ENCODE measurements at regions not wholly inside any gene's neighbourhood (a gene's known extent, or its start where the extent isn't known, plus 50 kb on each side); places are given as distances from the start of the nearest gene placed in this dataset.
"Not testable (repeated sequence)": the region's sequence is repeated elsewhere in the genome, so short reads cannot be mapped to it uniquely, and the experiment has no call there.

DNA sequence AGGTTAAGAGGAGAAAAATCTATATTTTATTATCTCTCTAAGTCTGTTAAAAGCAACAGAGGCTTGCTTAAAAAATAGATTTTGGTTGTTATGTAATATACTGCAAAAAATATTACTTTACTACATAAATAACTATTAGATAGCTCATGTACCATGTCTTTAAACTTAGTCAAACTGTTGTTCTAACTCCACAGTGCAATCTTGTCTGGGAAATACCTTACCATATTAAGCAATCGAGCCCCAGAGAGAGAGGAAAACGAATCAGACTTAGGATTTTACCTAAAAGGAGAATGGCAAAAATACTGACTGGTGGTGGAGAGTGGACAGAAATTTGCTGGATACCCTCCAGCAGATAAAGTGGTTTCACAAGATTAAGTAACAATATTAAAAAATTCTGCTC, 647.0 kb downstream of the CDY1 start:
- H3K4me3 ChIP-seq; intact Hi-C loops (cut with micrococcal nuclease; ENCODE audit: unreplicated experiment); DNase-seq; CTCF ChIA-PET; H3K27me3 ChIP-seq (ENCODE audit: insufficient read depth, low read depth); H3K4me1 ChIP-seq (replicated peaks; ENCODE audit: insufficient read depth); H3K9me3 ChIP-seq (ENCODE audit: insufficient read depth, low read depth); H2AFZ ChIP-seq; H3K36me3 ChIP-seq (ENCODE audit: low read depth); H3K9me2 ChIP-seq (ENCODE audit: insufficient read depth); H4K20me1 ChIP-seq (ENCODE audit: insufficient read depth); H3F3A ChIP-seq (ENCODE audit: insufficient read depth, low read depth); POLR2A ChIA-PET (ENCODE audit: unreplicated experiment); H3K79me2 ChIP-seq (ENCODE audit: low read depth); H3K27ac ChIP-seq; H3K4me2 ChIP-seq; BruUV-seq (replicated peaks): not testable (repeated sequence)

DNA sequence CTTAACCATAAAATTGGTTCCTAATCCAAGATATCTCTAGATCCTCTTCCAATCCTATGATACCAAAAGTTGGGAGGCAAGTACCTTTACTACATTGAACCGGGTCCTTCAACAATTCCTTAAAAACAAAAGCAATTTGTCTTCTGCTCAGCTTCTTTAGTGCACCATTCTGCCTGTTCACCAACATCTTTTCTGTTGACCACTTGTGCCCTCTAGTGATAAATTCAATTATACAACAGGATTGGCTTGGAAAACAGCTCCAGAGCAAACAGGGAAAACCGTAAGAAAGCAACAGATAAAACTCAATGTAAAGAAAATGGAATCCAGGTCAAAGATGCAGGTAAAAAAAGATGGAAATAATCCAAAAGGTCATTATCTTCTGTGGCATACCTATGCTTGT, 651.2 kb downstream of the CDY1 start:
- CTCF ChIA-PET; BruUV-seq (replicated peaks); POLR2A ChIA-PET (ENCODE audit: unreplicated experiment): not testable (repeated sequence)

GRCh38 chrY:26306046-26306445, 684.1 kb downstream of the CDY1 start:
- H3K79me2 ChIP-seq (ENCODE audit: low read depth); H3K4me2 ChIP-seq; H3K27ac ChIP-seq; H3K27me3 ChIP-seq (ENCODE audit: insufficient read depth, low read depth); H2AFZ ChIP-seq; H3F3A ChIP-seq (ENCODE audit: insufficient read depth, low read depth); BruUV-seq (replicated peaks); H3K9me3 ChIP-seq (ENCODE audit: insufficient read depth, low read depth); intact Hi-C loops (cut with micrococcal nuclease; ENCODE audit: unreplicated experiment); H3K4me1 ChIP-seq (replicated peaks; ENCODE audit: insufficient read depth); H3K9me2 ChIP-seq (ENCODE audit: insufficient read depth); H3K36me3 ChIP-seq (ENCODE audit: low read depth); POLR2A ChIA-PET (ENCODE audit: unreplicated experiment); CTCF ChIA-PET; H4K20me1 ChIP-seq (ENCODE audit: insufficient read depth); DNase-seq; H3K4me3 ChIP-seq: not testable (repeated sequence)

More for the DNA sequence above, 651.2 kb downstream of the CDY1 start:
- H3K4me3 ChIP-seq; H3F3A ChIP-seq (ENCODE audit: insufficient read depth, low read depth); H3K27me3 ChIP-seq (ENCODE audit: insufficient read depth, low read depth); H3K4me1 ChIP-seq (replicated peaks; ENCODE audit: insufficient read depth); H3K27ac ChIP-seq; H4K20me1 ChIP-seq (ENCODE audit: insufficient read depth); H3K4me2 ChIP-seq; DNase-seq; H2AFZ ChIP-seq; H3K9me3 ChIP-seq (ENCODE audit: insufficient read depth, low read depth); H3K36me3 ChIP-seq (ENCODE audit: low read depth); H3K79me2 ChIP-seq (ENCODE audit: low read depth); H3K9me2 ChIP-seq (ENCODE audit: insufficient read depth); intact Hi-C loops (cut with micrococcal nuclease; ENCODE audit: unreplicated experiment): not testable (repeated sequence)

GRCh38 chrY:26306630-26307385, 684.9 kb downstream of the CDY1 start:
- POLR2A ChIA-PET (ENCODE audit: unreplicated experiment); H3K4me1 ChIP-seq (replicated peaks; ENCODE audit: insufficient read depth); intact Hi-C loops (cut with micrococcal nuclease; ENCODE audit: unreplicated experiment); H3K36me3 ChIP-seq (ENCODE audit: low read depth); H4K20me1 ChIP-seq (ENCODE audit: insufficient read depth); H2AFZ ChIP-seq; H3K27me3 ChIP-seq (ENCODE audit: insufficient read depth, low read depth); DNase-seq; H3K4me3 ChIP-seq; H3K79me2 ChIP-seq (ENCODE audit: low read depth); H3K9me2 ChIP-seq (ENCODE audit: insufficient read depth); H3K27ac ChIP-seq; H3K4me2 ChIP-seq; H3F3A ChIP-seq (ENCODE audit: insufficient read depth, low read depth); CTCF ChIA-PET; BruUV-seq (replicated peaks); H3K9me3 ChIP-seq (ENCODE audit: insufficient read depth, low read depth): not testable (repeated sequence)

GRCh38 chrY:26308308-26308707, 686.4 kb downstream of the CDY1 start:
- intact Hi-C loops (cut with micrococcal nuclease; ENCODE audit: unreplicated experiment); BruUV-seq (replicated peaks); POLR2A ChIA-PET (ENCODE audit: unreplicated experiment): not testable (repeated sequence)

GRCh38 chrY:26315065-26315464, 693.1 kb downstream of the CDY1 start:
- H2AFZ ChIP-seq; POLR2A ChIA-PET (ENCODE audit: unreplicated experiment); H3K9me2 ChIP-seq (ENCODE audit: insufficient read depth); CTCF ChIA-PET; H4K20me1 ChIP-seq (ENCODE audit: insufficient read depth); H3K27me3 ChIP-seq (ENCODE audit: insufficient read depth, low read depth); intact Hi-C loops (cut with micrococcal nuclease; ENCODE audit: unreplicated experiment); H3K4me2 ChIP-seq; H3K36me3 ChIP-seq (ENCODE audit: low read depth); H3F3A ChIP-seq (ENCODE audit: insufficient read depth, low read depth); H3K79me2 ChIP-seq (ENCODE audit: low read depth); H3K4me3 ChIP-seq; BruUV-seq (replicated peaks); H3K27ac ChIP-seq; H3K9me3 ChIP-seq (ENCODE audit: insufficient read depth, low read depth); H3K4me1 ChIP-seq (replicated peaks; ENCODE audit: insufficient read depth): not testable (repeated sequence)
- peak in 1 of 2 experiments; percentile 18 for DNase-seq

More at GRCh38 chrY:26308308-26308707, 686.4 kb downstream of the CDY1 start:
- H3K4me3 ChIP-seq; H3K9me3 ChIP-seq (ENCODE audit: insufficient read depth, low read depth); H3K4me1 ChIP-seq (replicated peaks; ENCODE audit: insufficient read depth); H2AFZ ChIP-seq; H3K9me2 ChIP-seq (ENCODE audit: insufficient read depth); H3K4me2 ChIP-seq; H3K79me2 ChIP-seq (ENCODE audit: low read depth); H3F3A ChIP-seq (ENCODE audit: insufficient read depth, low read depth); H3K36me3 ChIP-seq (ENCODE audit: low read depth); CTCF ChIA-PET; H3K27me3 ChIP-seq (ENCODE audit: insufficient read depth, low read depth); H4K20me1 ChIP-seq (ENCODE audit: insufficient read depth); DNase-seq; H3K27ac ChIP-seq: not testable (repeated sequence)

DNA sequence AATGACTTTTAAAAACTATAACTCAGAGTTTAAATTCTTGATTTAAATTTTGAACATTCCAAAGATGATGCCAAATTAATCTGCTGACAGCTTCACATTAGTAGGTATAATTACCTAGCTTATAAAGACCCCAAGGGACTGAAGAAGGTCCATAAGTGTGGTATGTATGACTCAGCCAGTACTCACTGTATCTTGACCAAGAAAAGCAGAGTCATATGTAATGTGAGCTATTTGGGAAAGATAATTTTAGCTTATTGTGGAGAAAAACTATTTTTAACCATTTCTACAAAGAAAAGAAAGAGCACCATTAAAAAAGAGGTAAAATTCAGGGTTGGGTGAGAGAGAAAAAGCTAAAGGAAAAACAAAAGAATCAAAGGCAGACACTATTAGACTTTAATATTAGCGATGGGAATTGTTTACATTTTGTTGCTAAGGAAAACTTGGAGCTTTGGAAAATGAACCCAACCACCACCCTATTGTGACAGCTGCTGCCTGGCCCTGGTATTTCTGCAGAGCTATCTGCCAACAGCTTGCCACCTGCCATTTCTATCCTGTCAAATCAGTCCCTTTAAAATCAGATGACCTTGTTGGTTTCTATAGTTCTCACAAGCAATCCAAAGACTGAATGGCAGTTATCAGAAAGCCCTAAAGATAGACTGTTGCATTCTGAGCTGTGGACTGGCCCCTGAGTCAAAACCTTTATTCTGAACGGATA, 697.7 kb downstream of the CDY1 start:
- H3K27me3 ChIP-seq (ENCODE audit: insufficient read depth, low read depth); H3K79me2 ChIP-seq (ENCODE audit: low read depth); H3K36me3 ChIP-seq (ENCODE audit: low read depth); H2AFZ ChIP-seq; H3K4me1 ChIP-seq (replicated peaks; ENCODE audit: insufficient read depth); POLR2A ChIA-PET (ENCODE audit: unreplicated experiment); H3K9me3 ChIP-seq (ENCODE audit: insufficient read depth, low read depth); CTCF ChIA-PET; H4K20me1 ChIP-seq (ENCODE audit: insufficient read depth); DNase-seq; H3K4me3 ChIP-seq; H3K4me2 ChIP-seq; BruUV-seq (replicated peaks); H3F3A ChIP-seq (ENCODE audit: insufficient read depth, low read depth); H3K9me2 ChIP-seq (ENCODE audit: insufficient read depth); H3K27ac ChIP-seq; intact Hi-C loops (cut with micrococcal nuclease; ENCODE audit: unreplicated experiment): not testable (repeated sequence)
